HEK293 (cell line): ENCODE measurements at regions not wholly inside any gene's neighbourhood (a gene's known extent, or its start where the extent isn't known, plus 50 kb on each side); places are given as distances from the start of the nearest gene placed in this dataset.

ENCODE experiments used
- CTCF ChIA-PET: fragments of 350-600 bp; formaldehyde crosslinking; extraction: SDS; loops from one replicate; lab custom pipeline; 2021; ENCODE audit warnings: antibody characterized with exemption; lab: Yijun Ruan, JAX
- POLR2A ChIA-PET: fragments of 300-600 bp; formaldehyde crosslinking; extraction: SDS; loops from one replicate; lab custom pipeline; 2020; ENCODE audit warnings: antibody characterized with exemption, inconsistent platforms; lab: Yijun Ruan, JAX
- H3K27ac ChIP-seq: fragments of 200-500 bp; sonication (Bioruptor generic); 2 replicates; pipeline ENCODE4 v1.5.1; 2014; ENCODE audit warnings: low read depth, low read length, control low read depth, inconsistent platforms; ENCODE audit errors: extremely low read depth
- H3K36me3 ChIP-seq, 2 experiments: fragments of 200-500 bp in 1 of 2; sonication (Bioruptor generic) in 1 of 2; 1 replicate in 1 of 2; 2 replicates in 1 of 2; pipeline ENCODE4 v1.5.1; 2014 to 2017; ENCODE audit warnings: inconsistent platforms in 2 of 2, low read length in 2 of 2; ENCODE audit not compliant: control insufficient read depth in 2 of 2, insufficient read depth in 1 of 2
- H3K4me1 ChIP-seq: fragments of 200-500 bp; sonication (Bioruptor generic); 2 replicates; pipeline ENCODE4 v1.5.1; 2014; ENCODE audit warnings: mild to moderate bottlenecking, low read length, inconsistent platforms; ENCODE audit not compliant: control insufficient read depth, insufficient read depth
- H3K4me3 ChIP-seq: 2 replicates; pipeline ENCODE4 v1.5.1; 2011; ENCODE audit warnings: low read depth, mild to moderate bottlenecking, control low read depth, low read length, moderate library complexity
- H3K9me3 ChIP-seq: fragments of 200-500 bp; sonication (Bioruptor generic); 2 replicates; pipeline ENCODE4 v1.5.1; 2014; ENCODE audit warnings: low read depth, low read length, inconsistent platforms; ENCODE audit not compliant: control insufficient read depth, insufficient read depth
- EGR2 ChIP-seq: fragments of 450-650 bp; formaldehyde crosslinking; IDR thresholded peaks from 2 replicates; pipeline ENCODE4 v1.5.1; 2016; ENCODE audit warnings: low read depth, missing biosample characterization, missing genetic modification characterization
- HIC1 ChIP-seq: fragments of 450-650 bp; formaldehyde crosslinking; IDR thresholded peaks from 2 replicates; pipeline ENCODE4 v1.5.1; 2016; ENCODE audit warnings: missing biosample characterization, missing genetic modification characterization
- HOXC10 ChIP-seq: sonication (generic); formaldehyde crosslinking; IDR thresholded peaks from 2 replicates; pipeline ENCODE4 v1.8.1; 2023; ENCODE audit warnings: mild to moderate bottlenecking, missing genetic modification reagents
- KLF17 ChIP-seq: fragments of 450-650 bp; formaldehyde crosslinking; IDR thresholded peaks from 2 replicates; pipeline ENCODE4 v1.5.1; 2016; ENCODE audit warnings: missing biosample characterization, missing genetic modification characterization
- KLF8 ChIP-seq: fragments of 450-650 bp; formaldehyde crosslinking; IDR thresholded peaks from 2 replicates; pipeline ENCODE4 v1.5.1; 2016; ENCODE audit warnings: missing biosample characterization, missing genetic modification characterization
- REST ChIP-seq: fragments of 450-650 bp; formaldehyde crosslinking; IDR thresholded peaks from 2 replicates; pipeline ENCODE4 v1.5.1; 2016; ENCODE audit warnings: missing biosample characterization, missing genetic modification characterization
- ZBTB20 ChIP-seq: fragments of 450-650 bp; formaldehyde crosslinking; IDR thresholded peaks from 2 replicates; pipeline ENCODE4 v1.5.1; 2016; ENCODE audit warnings: missing biosample characterization, missing genetic modification characterization
- ZBTB21 ChIP-seq: fragments of 450-650 bp; formaldehyde crosslinking; IDR thresholded peaks from 2 replicates; pipeline ENCODE4 v1.5.1; 2017; ENCODE audit warnings: missing biosample characterization, missing genetic modification characterization
- ZBTB48 ChIP-seq: fragments of 450-650 bp; formaldehyde crosslinking; IDR thresholded peaks from 2 replicates; pipeline ENCODE4 v1.5.1; 2016; ENCODE audit warnings: missing biosample characterization, missing genetic modification characterization
- ZNF121 ChIP-seq: fragments of 450-650 bp; formaldehyde crosslinking; IDR thresholded peaks from 2 replicates; pipeline ENCODE4 v1.5.1; 2016; ENCODE audit warnings: missing biosample characterization, missing genetic modification characterization
- ZNF16 ChIP-seq: fragments of 450-650 bp; formaldehyde crosslinking; IDR thresholded peaks from 2 replicates; pipeline ENCODE4 v1.5.1; 2016; ENCODE audit warnings: low read depth, missing biosample characterization, missing genetic modification characterization
- ZNF169 ChIP-seq: fragments of 450-650 bp; formaldehyde crosslinking; IDR thresholded peaks from 2 replicates; pipeline ENCODE4 v1.5.1; 2016; ENCODE audit warnings: missing biosample characterization, missing genetic modification characterization
- ZNF514 ChIP-seq: fragments of 450-650 bp; formaldehyde crosslinking; IDR thresholded peaks from 2 replicates; pipeline ENCODE4 v1.5.1; 2016; ENCODE audit warnings: missing biosample characterization, missing genetic modification characterization
- ZNF530 ChIP-seq: fragments of 450-650 bp; formaldehyde crosslinking; IDR thresholded peaks from 2 replicates; pipeline ENCODE4 v1.5.1; 2016; ENCODE audit warnings: low read depth, missing biosample characterization, missing genetic modification characterization
- ZNF670 ChIP-seq: fragments of 450-650 bp; formaldehyde crosslinking; IDR thresholded peaks from 2 replicates; pipeline ENCODE4 v1.5.1; 2016; ENCODE audit warnings: missing biosample characterization, missing genetic modification characterization, low read depth
- ZNF792 ChIP-seq: fragments of 450-650 bp; formaldehyde crosslinking; IDR thresholded peaks from 2 replicates; pipeline ENCODE4 v1.5.1; 2016; ENCODE audit warnings: missing biosample characterization, missing genetic modification characterization
- TF ChIP-seq, protein P1 (sequence below): fragments of 450-650 bp; IDR thresholded peaks from 2 replicates; pipeline ENCODE4 v1.5.1; 2018; ENCODE audit warnings: missing biosample characterization, mild to moderate bottlenecking, missing genetic modification characterization
- TF ChIP-seq, protein P2 (sequence below): fragments of 450-650 bp; formaldehyde crosslinking; IDR thresholded peaks from 2 replicates; pipeline ENCODE4 v1.5.1; 2016; ENCODE audit warnings: missing biosample characterization, missing genetic modification characterization
- TF ChIP-seq, protein P3 (sequence below): fragments of 450-650 bp; formaldehyde crosslinking; IDR thresholded peaks from 2 replicates; pipeline ENCODE4 v1.5.1; 2016; ENCODE audit warnings: missing biosample characterization, missing genetic modification characterization, borderline replicate concordance

DNA sequence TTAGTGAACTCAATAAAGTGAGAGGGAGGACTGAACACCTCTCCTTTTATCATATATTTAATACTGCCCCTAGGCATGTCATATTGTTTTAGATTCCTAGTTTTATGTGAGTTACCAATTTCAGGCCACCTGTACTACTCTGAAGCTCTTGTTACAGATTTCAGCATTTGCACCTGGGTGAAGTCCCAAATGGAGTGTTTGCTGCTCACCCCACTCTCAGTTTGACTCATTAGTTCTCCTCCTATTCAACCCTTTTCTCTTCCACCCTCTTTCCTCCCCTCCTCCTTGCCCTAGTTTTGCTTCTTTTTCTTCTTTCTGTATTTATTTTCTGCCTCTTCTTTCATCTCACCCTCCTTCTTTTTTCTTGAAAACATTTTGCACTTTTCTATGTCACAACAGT, 1852.2 kb upstream of the IGFBP7 start:
- TF ChIP-seq REST (no peak), ZBTB48 (no peak), HIC1 (no peak), ZNF670 (tag by site-specific recombination) (no peak), KLF8 (tag by site-specific recombination) (no peak), ZNF121 (tag by site-specific recombination) (no peak), ZNF514 (tag by site-specific recombination) (no peak), ZBTB20 (tag by site-specific recombination) (no peak), ZBTB21 (no peak), HOXC10 (no peak), KLF17 (tag by site-specific recombination) (no peak), ZNF169 (tag by site-specific recombination) (no peak), ZNF530 (tag by site-specific recombination) (no peak), EGR2 (no peak), ZNF792 (tag by site-specific recombination) (no peak), ZNF16 (tag by site-specific recombination) (no peak)
- TF ChIP-seq, protein P1, sequence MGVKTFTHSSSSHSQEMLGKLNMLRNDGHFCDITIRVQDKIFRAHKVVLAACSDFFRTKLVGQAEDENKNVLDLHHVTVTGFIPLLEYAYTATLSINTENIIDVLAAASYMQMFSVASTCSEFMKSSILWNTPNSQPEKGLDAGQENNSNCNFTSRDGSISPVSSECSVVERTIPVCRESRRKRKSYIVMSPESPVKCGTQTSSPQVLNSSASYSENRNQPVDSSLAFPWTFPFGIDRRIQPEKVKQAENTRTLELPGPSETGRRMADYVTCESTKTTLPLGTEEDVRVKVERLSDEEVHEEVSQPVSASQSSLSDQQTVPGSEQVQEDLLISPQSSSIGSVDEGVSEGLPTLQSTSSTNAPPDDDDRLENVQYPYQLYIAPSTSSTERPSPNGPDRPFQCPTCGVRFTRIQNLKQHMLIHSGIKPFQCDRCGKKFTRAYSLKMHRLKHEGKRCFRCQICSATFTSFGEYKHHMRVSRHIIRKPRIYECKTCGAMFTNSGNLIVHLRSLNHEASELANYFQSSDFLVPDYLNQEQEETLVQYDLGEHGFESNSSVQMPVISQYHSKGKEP (tag by site-specific recombination), result no peak
- TF ChIP-seq, protein P2, sequence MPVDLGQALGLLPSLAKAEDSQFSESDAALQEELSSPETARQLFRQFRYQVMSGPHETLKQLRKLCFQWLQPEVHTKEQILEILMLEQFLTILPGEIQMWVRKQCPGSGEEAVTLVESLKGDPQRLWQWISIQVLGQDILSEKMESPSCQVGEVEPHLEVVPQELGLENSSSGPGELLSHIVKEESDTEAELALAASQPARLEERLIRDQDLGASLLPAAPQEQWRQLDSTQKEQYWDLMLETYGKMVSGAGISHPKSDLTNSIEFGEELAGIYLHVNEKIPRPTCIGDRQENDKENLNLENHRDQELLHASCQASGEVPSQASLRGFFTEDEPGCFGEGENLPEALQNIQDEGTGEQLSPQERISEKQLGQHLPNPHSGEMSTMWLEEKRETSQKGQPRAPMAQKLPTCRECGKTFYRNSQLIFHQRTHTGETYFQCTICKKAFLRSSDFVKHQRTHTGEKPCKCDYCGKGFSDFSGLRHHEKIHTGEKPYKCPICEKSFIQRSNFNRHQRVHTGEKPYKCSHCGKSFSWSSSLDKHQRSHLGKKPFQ (tag by site-specific recombination), result no peak
- TF ChIP-seq, protein P3, sequence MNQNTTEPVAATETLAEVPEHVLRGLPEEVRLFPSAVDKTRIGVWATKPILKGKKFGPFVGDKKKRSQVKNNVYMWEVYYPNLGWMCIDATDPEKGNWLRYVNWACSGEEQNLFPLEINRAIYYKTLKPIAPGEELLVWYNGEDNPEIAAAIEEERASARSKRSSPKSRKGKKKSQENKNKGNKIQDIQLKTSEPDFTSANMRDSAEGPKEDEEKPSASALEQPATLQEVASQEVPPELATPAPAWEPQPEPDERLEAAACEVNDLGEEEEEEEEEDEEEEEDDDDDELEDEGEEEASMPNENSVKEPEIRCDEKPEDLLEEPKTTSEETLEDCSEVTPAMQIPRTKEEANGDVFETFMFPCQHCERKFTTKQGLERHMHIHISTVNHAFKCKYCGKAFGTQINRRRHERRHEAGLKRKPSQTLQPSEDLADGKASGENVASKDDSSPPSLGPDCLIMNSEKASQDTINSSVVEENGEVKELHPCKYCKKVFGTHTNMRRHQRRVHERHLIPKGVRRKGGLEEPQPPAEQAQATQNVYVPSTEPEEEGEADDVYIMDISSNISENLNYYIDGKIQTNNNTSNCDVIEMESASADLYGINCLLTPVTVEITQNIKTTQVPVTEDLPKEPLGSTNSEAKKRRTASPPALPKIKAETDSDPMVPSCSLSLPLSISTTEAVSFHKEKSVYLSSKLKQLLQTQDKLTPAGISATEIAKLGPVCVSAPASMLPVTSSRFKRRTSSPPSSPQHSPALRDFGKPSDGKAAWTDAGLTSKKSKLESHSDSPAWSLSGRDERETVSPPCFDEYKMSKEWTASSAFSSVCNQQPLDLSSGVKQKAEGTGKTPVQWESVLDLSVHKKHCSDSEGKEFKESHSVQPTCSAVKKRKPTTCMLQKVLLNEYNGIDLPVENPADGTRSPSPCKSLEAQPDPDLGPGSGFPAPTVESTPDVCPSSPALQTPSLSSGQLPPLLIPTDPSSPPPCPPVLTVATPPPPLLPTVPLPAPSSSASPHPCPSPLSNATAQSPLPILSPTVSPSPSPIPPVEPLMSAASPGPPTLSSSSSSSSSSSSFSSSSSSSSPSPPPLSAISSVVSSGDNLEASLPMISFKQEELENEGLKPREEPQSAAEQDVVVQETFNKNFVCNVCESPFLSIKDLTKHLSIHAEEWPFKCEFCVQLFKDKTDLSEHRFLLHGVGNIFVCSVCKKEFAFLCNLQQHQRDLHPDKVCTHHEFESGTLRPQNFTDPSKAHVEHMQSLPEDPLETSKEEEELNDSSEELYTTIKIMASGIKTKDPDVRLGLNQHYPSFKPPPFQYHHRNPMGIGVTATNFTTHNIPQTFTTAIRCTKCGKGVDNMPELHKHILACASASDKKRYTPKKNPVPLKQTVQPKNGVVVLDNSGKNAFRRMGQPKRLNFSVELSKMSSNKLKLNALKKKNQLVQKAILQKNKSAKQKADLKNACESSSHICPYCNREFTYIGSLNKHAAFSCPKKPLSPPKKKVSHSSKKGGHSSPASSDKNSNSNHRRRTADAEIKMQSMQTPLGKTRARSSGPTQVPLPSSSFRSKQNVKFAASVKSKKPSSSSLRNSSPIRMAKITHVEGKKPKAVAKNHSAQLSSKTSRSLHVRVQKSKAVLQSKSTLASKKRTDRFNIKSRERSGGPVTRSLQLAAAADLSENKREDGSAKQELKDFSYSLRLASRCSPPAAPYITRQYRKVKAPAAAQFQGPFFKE, result no peak
- ChIA-PET POLR2A (no interaction called here), CTCF (no interaction called here)
- H3K4me3 ChIP-seq, result no peak overlapping the region
- no peaks in the 10 kb centered on the region for H3K36me3 ChIP-seq
- no peak overlapping the region for H3K27ac ChIP-seq
- H3K4me1 ChIP-seq, result no peaks in the 10 kb centered on the region
- no peaks in the 10 kb centered on the region for H3K9me3 ChIP-seq
